Renal pelvis (tissue), 1 donor: ENCODE measurements at regions not wholly inside any gene's neighbourhood (a gene's known extent, or its start where the extent isn't known, plus 50 kb on each side); places are given as distances from the start of the nearest gene placed in this dataset.
"Not testable (repeated sequence)": the region's sequence is repeated elsewhere in the genome, so short reads cannot be mapped to it uniquely, and the experiment has no call there.

ENCODE experiments used
- DNase-seq: peaks from one replicate; pipeline ENCODE4 v3.0.0-alpha.2; 2013

GRCh38 chr2:136286423-136286822 is 168.5 kb upstream of the CXCR4 start:
- no peak for DNase-seq

GRCh38 chr2:136284226-136285119 is 166.5 kb upstream of the CXCR4 start:
- DNase-seq, result no peak

GRCh38 chr2:136282251-136282650 is 164.3 kb upstream of the CXCR4 start:
- DNase-seq, result no peak

GRCh38 chr2:136281281-136282114 is 163.5 kb upstream of the CXCR4 start:
- DNase-seq, result no peak

GRCh38 chr2:136266346-136266745 is 148.4 kb upstream of the CXCR4 start:
- DNase-seq, result not testable (repeated sequence)

- no peak for DNase-seq
Measured at GRCh38 chr2:136259551-136259950, 141.6 kb upstream of the CXCR4 start.

GRCh38 chr2:136257893-136258292 is 139.9 kb upstream of the CXCR4 start:
- DNase-seq, result no peak

GRCh38 chr2:136255648-136256461 is 137.9 kb upstream of the CXCR4 start:
- no peak for DNase-seq

GRCh38 chr2:136255127-136255526 is 137.2 kb upstream of the CXCR4 start:
- no peak for DNase-seq

- no peak for DNase-seq
Measured at GRCh38 chr2:136254681-136255080, 136.7 kb upstream of the CXCR4 start.

GRCh38 chr2:136253288-136254004 is 135.5 kb upstream of the CXCR4 start:
- DNase-seq, result no peak

- DNase-seq, result no peak
Measured at GRCh38 chr2:136251885-136252585, 134.1 kb upstream of the CXCR4 start.

GRCh38 chr2:136251197-136251884 is 133.4 kb upstream of the CXCR4 start:
- no peak for DNase-seq

GRCh38 chr2:136250131-136250530 is 132.2 kb upstream of the CXCR4 start:
- DNase-seq, result no peak

- no peak for DNase-seq
Measured at GRCh38 chr2:136248907-136249306, 131.0 kb upstream of the CXCR4 start.

- no peak for DNase-seq
Measured at GRCh38 chr2:136248242-136248641, 130.3 kb upstream of the CXCR4 start.

- no peak for DNase-seq
Measured at GRCh38 chr2:136247204-136247950, 129.4 kb upstream of the CXCR4 start.

- peak; percentile 62 for DNase-seq
Measured at GRCh38 chr2:136246086-136246669, 128.2 kb upstream of the CXCR4 start.

- DNase-seq, result no peak
Measured at GRCh38 chr2:136245211-136245610, 127.3 kb upstream of the CXCR4 start.
